GM18498 (cell line): ENCODE measurements at regions not wholly inside any gene's neighbourhood (a gene's known extent, or its start where the extent isn't known, plus 50 kb on each side); places are given as distances from the start of the nearest gene placed in this dataset.

Source experiments
- ATAC-seq: cut with Tn5 transposase; IDR thresholded peaks from one replicate; pipeline ENCODE4 v1.9.1; 2021; ENCODE audit warnings: mild to moderate bottlenecking, moderate library complexity; ENCODE audit not compliant: unreplicated experiment

- no peak for ATAC-seq
These were observed 58.0 kb upstream of the ITPRID1 start for GRCh38 chr7:31455844-31456243.

GRCh38 chr7:31456646-31457368, 57.1 kb upstream of the ITPRID1 start:
- no peak for ATAC-seq

- ATAC-seq: no peak
These were observed 56.3 kb upstream of the ITPRID1 start for GRCh38 chr7:31457551-31457950.

GRCh38 chr7:31458203-31458602, 55.7 kb upstream of the ITPRID1 start:
- ATAC-seq: no peak

GRCh38 chr7:31462636-31463035, 51.3 kb upstream of the ITPRID1 start:
- no peak for ATAC-seq
